ENCODE measurements at regions not wholly inside any gene's neighbourhood (a gene's known extent, or its start where the extent isn't known, plus 50 kb on each side); places are given as distances from the start of the nearest gene placed in this dataset.

DNA sequence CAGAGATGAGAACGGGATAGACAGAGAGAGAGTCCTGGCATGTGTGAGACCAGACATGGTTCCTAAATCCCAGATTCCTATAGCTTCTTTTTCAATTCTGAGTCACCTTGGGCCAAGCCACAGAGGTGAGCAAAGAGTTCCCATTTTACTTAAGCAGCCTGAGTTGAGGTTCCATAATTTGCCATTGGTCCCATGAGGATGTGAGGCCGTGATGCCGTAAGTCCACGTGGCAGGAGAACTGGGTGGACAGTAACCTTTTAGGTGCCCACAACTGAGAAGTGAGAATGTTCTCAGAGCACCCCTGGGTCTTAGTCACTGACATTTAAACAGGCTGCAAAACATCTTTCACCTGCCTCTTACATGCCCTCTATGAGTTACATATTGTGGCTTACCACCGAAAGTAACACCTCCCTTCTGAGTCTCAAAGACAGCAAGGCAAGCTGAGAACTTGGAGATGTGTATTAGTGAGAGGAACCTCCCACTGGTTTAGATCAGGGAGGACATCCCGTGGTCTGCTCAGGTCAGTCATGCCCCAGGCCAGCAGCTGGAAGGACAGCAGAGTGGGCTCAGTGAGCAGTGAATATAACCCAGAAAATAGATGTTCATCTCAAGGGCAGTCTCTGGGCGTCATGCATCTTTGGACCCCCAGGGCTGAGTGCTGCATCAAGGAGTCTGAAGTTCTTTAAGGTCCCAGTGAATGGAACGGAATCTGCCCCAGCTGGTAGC lies 127.9 kb upstream of the LGALSL start:
- Histone ChIP-seq H3K4me1 (peaks cover 0 to 32% (median 30%) of the 10 kb centered on the region in 4 donors), H3K27ac (no peak overlapping the region), H3K36me3 (no peaks in the 10 kb centered on the region), H3K27me3 (no peaks in the 10 kb centered on the region), H3K4me3 (no peak overlapping the region), H3K9me3 (no peaks in the 10 kb centered on the region)
- TF ChIP-seq, protein P1, sequence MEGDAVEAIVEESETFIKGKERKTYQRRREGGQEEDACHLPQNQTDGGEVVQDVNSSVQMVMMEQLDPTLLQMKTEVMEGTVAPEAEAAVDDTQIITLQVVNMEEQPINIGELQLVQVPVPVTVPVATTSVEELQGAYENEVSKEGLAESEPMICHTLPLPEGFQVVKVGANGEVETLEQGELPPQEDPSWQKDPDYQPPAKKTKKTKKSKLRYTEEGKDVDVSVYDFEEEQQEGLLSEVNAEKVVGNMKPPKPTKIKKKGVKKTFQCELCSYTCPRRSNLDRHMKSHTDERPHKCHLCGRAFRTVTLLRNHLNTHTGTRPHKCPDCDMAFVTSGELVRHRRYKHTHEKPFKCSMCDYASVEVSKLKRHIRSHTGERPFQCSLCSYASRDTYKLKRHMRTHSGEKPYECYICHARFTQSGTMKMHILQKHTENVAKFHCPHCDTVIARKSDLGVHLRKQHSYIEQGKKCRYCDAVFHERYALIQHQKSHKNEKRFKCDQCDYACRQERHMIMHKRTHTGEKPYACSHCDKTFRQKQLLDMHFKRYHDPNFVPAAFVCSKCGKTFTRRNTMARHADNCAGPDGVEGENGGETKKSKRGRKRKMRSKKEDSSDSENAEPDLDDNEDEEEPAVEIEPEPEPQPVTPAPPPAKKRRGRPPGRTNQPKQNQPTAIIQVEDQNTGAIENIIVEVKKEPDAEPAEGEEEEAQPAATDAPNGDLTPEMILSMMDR (IDR thresholded peaks at IDR 0.05): no peak
- DNase-seq: no peak
- intact Hi-C loops (cut with DNase I; ENCODE audit: low total_unique reads): loop anchor here (5.0 kb wide), 1 partner anchor 274 kb away; no protein-coding TSS in a partner anchor

DNA sequence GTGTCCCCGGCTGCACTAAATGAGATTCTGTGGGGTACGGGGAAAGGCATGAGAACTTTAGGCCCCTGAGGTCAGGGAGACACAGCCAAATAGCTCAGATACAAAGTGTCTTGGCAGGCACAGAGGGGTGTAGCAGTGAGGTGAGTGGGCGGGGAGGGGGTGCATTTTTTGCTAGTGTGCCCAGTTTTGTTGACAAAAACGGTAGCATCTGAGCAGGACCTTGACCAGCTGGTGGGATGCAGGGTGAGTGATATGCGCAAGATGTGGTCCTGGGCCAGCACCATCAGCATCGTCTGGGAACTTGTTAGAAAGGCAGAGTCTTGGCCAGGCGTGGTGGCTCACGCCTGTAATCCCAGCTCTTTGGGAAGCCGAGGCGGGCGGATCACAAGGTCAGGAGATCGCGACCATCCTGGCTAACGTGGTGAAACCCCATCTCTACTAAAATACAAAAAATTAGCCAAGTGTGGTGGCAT lies 127.3 kb upstream of the LGALSL start:
- Histone ChIP-seq H3K4me1 (peaks cover 0 to 38% (median 36%) of the 10 kb centered on the region in 4 donors), H3K27ac (no peak overlapping the region), H3K27me3 (no peaks in the 10 kb centered on the region), H3K36me3 (no peaks in the 10 kb centered on the region), H3K9me3 (no peaks in the 10 kb centered on the region), H3K4me3 (no peak overlapping the region)
- no peak for DNase-seq
- TF ChIP-seq, protein P1 (IDR thresholded peaks at IDR 0.05): no peak
- intact Hi-C loops (cut with DNase I; ENCODE audit: low total_unique reads): loop anchor here (5.0 kb wide), 1 partner anchor 274 kb away; no protein-coding TSS in a partner anchor

DNA sequence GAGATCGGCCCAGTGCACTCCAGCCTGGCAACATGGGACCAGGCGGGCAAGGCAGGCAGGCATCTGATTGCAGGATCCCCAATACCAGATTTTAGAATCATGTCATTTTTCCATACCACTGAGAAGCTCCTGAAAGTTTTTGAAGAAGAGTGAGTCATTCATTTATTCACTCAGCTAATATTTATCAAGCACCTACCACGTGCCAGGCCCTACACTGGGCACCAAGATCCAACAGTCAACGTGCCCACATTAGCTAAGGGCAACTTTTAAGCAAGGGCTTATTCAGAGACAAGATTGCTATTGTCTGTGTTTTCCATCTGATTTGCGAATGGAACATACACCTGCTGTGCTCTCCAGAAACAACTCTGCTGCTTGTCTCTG lies 126.8 kb upstream of the LGALSL start:
- no peaks in the 10 kb centered on the region for H3K27me3 ChIP-seq
- H3K27ac ChIP-seq: peak overlapping the region; percentile 79 to 83
- DNase-seq: no peak
- H3K36me3 ChIP-seq: no peaks in the 10 kb centered on the region
- intact Hi-C loops (cut with DNase I; ENCODE audit: low total_unique reads): loop anchor here (5.0 kb wide), 1 partner anchor 275 kb away; no protein-coding TSS in a partner anchor
- peaks cover 0 to 42% (median 41%) of the 10 kb centered on the region in 4 donors for H3K4me1 ChIP-seq
- TF ChIP-seq, protein P1 (IDR thresholded peaks at IDR 0.05): no peak
- no peaks in the 10 kb centered on the region for H3K9me3 ChIP-seq
- no peak overlapping the region for H3K4me3 ChIP-seq

DNA sequence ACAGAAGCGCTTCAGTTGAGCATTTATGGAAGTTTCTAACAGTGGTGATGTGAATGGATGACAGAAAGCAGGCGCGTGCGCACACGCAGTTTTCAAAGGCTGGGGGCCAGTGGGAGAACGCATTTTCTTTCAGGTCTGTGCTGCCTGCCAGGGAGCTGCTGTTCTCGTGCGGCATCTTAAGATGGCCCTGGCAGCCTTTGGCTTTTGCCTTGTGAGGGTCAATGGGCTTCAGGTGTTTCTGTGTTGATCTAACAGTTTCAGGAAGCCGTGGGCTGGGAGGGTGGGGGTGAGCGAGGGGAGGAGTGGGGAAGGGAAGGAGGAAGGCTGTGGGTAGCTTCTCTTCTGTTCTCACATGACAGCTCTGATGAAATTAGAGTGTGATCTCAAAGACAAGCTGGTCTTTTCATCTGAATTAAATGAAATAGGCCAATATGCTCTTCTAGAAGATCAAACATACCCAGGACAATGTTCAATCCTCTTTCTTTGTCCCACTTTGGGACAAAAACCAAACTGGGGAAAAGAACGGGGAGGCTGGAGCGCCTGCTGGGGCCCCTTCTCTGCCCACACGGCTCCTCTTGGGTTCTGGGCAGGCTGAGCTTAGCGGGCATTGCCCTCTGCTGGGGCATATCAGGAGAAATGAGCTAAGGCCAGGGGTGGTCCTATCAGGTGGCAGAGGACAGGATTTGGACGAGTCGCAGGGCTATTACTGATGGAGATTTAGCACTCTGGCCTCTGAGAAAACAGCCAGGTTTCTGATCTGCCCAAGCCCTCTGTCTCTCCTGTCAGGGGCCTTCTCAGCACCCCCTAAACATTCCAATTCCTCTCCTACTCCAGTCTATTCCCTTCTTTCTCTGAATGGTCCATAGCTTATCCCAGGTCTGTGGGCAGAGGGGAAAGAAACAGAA lies 126.2 kb upstream of the LGALSL start:
- peaks cover 0 to 48% (median 44%) of the 10 kb centered on the region in 4 donors for H3K4me1 ChIP-seq
- H3K27ac ChIP-seq: peak overlapping the region; percentile 79 to 83
- H3K4me3 ChIP-seq: no peak overlapping the region
- intact Hi-C loops (cut with DNase I; ENCODE audit: low total_unique reads): loop anchor here (5.0 kb wide), 1 partner anchor 275 kb away; no protein-coding TSS in a partner anchor
- H3K27me3 ChIP-seq: no peaks in the 10 kb centered on the region
- TF ChIP-seq, protein P1 (IDR thresholded peaks at IDR 0.05): peak; percentile 68 to 79
- peak in 1 of 2 donors; percentile 51 for DNase-seq
- no peaks in the 10 kb centered on the region for H3K9me3 ChIP-seq
- no peaks in the 10 kb centered on the region for H3K36me3 ChIP-seq

- Histone ChIP-seq H3K27ac (peak overlapping the region; percentile 79 to 83), H3K9me3 (no peaks in the 10 kb centered on the region), H3K4me3 (no peak overlapping the region), H3K36me3 (no peaks in the 10 kb centered on the region), H3K27me3 (no peaks in the 10 kb centered on the region), H3K4me1 (peaks cover 0 to 49% (median 45%) of the 10 kb centered on the region in 4 donors)
- intact Hi-C loops (cut with DNase I; ENCODE audit: low total_unique reads): loop anchor here (5.0 kb wide), 1 partner anchor 276 kb away; no protein-coding TSS in a partner anchor
- DNase-seq: no peak
- TF ChIP-seq, protein P1 (IDR thresholded peaks at IDR 0.05): no peak
Measured at GRCh38 chr2:64328415-64328722, 125.6 kb upstream of the LGALSL start.
